IPS DF 4.7 (cell line): ENCODE measurements at regions not wholly inside any gene's neighbourhood (a gene's known extent, or its start where the extent isn't known, plus 50 kb on each side); places are given as distances from the start of the nearest gene placed in this dataset.

Source experiments
- DNase-seq: peaks from one replicate; pipeline ENCODE4 v3.0.0-alpha.2; 2013; ENCODE audit warnings: low spot score; ENCODE audit errors: extremely low read depth

DNA sequence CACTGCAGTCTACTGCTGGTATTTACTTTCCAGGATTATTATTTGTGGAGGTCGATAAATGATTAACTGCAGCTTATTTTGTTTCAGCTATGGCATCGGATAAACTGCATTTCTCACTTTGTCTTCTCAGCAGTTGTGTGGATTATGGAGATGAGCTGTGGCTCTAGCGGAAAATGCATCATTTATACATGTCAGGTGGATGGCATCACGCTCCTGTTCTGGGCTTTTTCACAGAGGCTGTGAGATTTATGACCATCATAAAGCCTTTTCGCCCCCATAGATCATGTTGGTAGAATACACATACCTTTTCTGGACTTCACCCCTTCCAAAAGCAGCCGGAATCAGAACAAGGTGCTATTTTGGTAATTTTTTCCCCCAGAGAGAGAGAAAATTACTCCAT lies 118.8 kb upstream of the MAGEB18 start:
- DNase-seq = no peak

DNA sequence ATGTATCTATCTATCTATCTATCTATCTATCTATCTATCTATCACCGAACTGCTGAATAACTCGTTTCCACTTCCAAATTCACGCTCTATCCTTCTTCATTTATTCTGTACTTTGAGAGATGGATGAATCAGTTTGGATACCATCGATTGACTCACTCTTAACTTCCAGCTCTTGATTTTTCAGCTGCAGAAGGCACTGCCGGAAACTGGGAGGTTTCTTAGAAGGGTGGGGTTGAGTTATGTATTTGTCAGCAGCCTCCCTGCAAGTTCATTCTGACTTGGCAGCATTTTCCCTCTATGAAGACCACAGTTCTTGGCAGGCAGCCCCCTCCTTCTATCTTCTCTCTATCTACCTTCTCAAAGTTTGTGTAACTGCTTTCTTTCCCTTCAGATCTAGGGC lies 112.0 kb upstream of the MAGEB18 start:
- no peak for DNase-seq

DNA sequence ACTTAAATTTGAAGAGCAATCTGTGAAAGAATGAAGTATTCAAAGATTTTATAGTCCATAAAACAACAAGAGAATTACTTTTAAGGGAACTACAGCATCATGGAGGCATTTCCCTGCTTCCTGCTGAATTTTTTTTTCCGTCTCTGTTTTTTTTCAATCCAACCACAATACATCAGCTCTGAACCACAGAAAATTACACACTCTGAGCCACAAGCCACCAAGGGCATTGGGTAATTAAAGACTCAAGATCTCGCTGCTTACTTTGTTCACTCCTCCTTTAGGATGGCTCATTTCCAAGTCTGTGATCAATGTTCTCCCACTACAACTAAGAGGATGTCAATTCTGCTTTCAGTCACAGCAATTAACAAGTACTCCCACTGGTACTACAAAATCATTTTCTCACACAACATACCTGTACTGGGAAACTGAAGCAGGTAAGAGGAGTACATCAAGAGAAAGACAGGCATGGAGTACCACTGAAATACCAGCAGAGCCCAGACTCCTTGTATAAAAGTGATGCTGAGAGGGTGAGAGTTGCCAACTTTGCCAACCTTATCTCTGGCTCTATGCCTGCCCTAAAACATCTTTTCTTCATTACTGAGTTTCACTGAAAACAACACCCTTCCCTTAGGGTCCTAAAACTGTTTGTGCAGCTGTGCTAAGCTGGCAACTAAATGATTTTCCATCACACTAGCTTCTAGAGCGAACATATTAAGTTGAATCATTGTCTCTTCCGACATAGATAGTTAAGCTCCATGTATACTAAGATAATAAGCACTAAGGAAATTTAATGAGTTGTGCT lies 105.8 kb upstream of the MAGEB18 start:
- DNase-seq = no peak

DNA sequence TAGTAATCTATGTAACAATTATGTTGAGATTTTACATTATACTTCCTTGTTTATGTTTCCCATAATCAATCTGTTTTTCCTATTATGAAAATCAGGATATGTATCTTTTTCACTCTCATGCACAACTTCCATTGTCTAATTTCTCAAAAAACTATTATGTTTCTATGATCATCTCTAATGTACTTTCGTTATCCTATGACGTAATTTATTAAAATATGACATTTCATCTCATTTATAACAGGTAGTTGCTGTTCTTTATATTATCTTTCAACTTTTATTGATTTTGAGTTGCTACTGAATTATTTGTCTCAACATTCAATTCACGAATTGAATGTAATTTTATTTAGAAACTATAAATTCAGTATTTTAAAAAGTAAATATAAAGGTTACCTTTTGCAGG lies 100.8 kb upstream of the MAGEB18 start:
- no peak for DNase-seq

DNA sequence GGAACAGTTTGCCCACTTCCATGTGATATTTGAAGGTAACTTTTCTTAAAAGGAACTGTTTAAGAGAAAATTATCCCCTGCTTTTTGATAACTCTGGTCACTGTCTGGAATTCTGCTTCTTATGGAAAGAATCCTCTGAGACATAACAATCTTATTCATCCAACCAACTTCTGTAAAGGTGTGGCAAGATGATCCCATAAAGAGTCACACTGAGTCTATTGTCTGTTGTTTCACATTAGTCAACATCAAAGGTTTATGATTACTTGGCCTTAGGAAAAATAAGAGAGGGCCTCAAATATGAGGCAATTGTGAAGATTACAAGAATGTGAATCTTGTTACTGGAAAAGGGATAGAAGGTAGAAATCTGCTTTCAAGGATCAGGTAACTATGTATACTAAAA lies 88.0 kb upstream of the MAGEB18 start:
- no peak for DNase-seq

DNA sequence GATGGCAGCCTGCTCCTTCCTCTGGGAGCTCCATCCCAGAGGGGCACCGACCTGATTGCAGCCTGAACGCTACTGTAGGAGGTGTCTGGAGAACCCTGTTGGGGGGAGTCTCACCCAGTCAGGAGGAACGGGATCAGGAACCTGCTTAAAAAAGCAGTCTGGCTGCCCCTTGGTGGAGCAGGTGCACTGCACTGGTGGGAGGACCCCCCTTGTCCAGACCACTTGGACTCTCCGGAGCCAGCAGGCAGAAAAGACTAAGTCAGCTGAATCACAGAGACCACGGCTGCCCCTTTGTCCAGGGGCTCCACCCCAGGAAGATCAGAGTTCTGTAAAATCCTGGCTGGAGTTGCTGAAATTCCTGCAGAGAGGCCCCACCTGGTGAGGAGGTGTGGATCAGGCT lies 67.3 kb upstream of the MAGEB18 start:
- no peak for DNase-seq

DNA sequence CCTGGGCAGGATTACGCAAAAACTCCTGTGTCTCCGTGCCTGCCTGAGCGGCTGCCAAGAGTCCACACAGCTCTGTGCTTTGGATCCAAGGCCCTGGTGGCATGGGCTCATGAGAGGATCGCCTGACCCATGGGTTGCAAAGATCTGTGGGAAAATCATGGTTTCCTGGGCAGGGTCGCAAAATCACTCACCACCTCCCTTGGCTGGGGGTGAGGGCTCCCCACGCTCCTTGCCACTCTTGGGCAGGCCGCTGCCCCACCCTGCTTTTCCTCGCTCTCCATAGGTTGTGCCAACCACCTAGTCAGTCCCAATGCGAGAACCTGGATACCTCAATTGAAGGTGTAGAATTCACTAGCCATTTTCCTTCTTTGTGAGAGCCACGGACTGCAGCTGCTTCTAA lies 66.5 kb upstream of the MAGEB18 start:
- no peak for DNase-seq

DNA sequence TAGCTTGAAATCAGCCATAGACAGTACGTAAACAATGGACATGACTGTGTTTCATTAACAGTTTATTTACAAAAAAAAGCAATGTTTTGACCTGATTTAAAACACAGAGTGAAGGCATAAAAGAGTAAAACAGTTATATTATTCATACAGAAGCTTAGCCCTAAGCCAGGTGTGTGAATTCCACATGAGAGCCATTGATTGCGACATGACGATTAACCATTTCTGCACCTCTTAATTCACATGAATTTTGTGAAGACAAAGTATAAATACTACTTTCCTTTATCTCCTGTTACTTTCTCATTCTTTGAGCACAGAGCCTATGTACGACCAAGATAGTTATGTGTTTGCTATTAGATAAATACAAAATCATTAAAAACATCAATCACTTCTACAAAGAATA lies 55.0 kb upstream of the MAGEB18 start:
- DNase-seq = no peak
